Coronary artery (tissue), 2 donors: ENCODE measurements at regions not wholly inside any gene's neighbourhood (a gene's known extent, or its start where the extent isn't known, plus 50 kb on each side); places are given as distances from the start of the nearest gene placed in this dataset.

Experiments used
- DNase-seq: peaks from one replicate; pipeline ENCODE4 v3.0.0-alpha.2; 2017; ENCODE audit warnings: low spot score
- H3K27ac ChIP-seq, 2 donors: fragments of 200-600 bp; sonication (generic); one replicate each; pipeline ENCODE4 v1.5.1; 2016 to 2019
- H3K4me3 ChIP-seq: fragments of 200-600 bp; sonication (generic); 2 replicates; pipeline ENCODE4 v1.5.1; 2016; ENCODE audit warnings: mild to moderate bottlenecking, moderate library complexity
- CTCF ChIP-seq: fragments of 200-600 bp; sonication (generic); IDR thresholded peaks from one replicate; pipeline ENCODE4 v1.5.1; 2019; ENCODE audit warnings: antibody characterized with exemption

- no peak for DNase-seq
- Histone ChIP-seq H3K4me3 (no peak overlapping the region), H3K27ac (no peak overlapping the region)
- no peak for TF ChIP-seq CTCF
These were observed 177.9 kb upstream of the LRP1B start for GRCh38 chr2:142308744-142309143.

- TF ChIP-seq CTCF, result no peak
- H3K4me3 ChIP-seq, result no peak overlapping the region
- no peak for DNase-seq
- no peak overlapping the region for H3K27ac ChIP-seq
These were observed 176.8 kb upstream of the LRP1B start for GRCh38 chr2:142307616-142308115.

GRCh38 chr2:142307086-142307485 is 176.3 kb upstream of the LRP1B start:
- no peak overlapping the region for H3K27ac ChIP-seq
- H3K4me3 ChIP-seq, result no peak overlapping the region
- no peak for DNase-seq
- TF ChIP-seq CTCF, result no peak

- no peak overlapping the region for H3K4me3 ChIP-seq
- TF ChIP-seq CTCF, result no peak
- DNase-seq, result no peak
- no peak overlapping the region for H3K27ac ChIP-seq
These were observed 175.3 kb upstream of the LRP1B start for GRCh38 chr2:142306131-142306530.

- no peak for TF ChIP-seq CTCF
- Histone ChIP-seq H3K4me3 (no peak overlapping the region), H3K27ac (no peak overlapping the region)
- DNase-seq, result no peak
These were observed 169.7 kb upstream of the LRP1B start for GRCh38 chr2:142300517-142300916.

GRCh38 chr2:142299021-142299420 is 168.2 kb upstream of the LRP1B start:
- H3K27ac ChIP-seq, result no peak overlapping the region
- no peak overlapping the region for H3K4me3 ChIP-seq
- TF ChIP-seq CTCF, result no peak
- DNase-seq, result no peak

GRCh38 chr2:142294225-142294624 is 163.4 kb upstream of the LRP1B start:
- TF ChIP-seq CTCF, result no peak
- H3K4me3 ChIP-seq, result no peak overlapping the region
- H3K27ac ChIP-seq, result no peak overlapping the region
- DNase-seq, result no peak
